K562 (cell line): ENCODE measurements at regions not wholly inside any gene's neighbourhood (a gene's known extent, or its start where the extent isn't known, plus 50 kb on each side); places are given as distances from the start of the nearest gene placed in this dataset.

Source experiments
- ATAC-seq: fragments of 200-7000 bp; cut with Tn5 transposase; 3 replicates; pipeline ENCODE4 v1.9.1; 2020; ENCODE audit warnings: moderate library complexity
- BruUV-seq: library from RNA; stranded (reverse); fragments of 400-500 nt; replicated peaks from 2 replicates; lab custom pipeline; 2021; lab: Mats Ljungman, UMichigan
- CTCF ChIA-PET: fragments of 300-600 bp; formaldehyde crosslinking; extraction: SDS; loops from one replicate; lab custom pipeline; 2021; ENCODE audit warnings: low intra/inter-chr PET ratio; lab: Yijun Ruan, JAX
- POLR2A ChIA-PET: fragments of 300-600, 350-650 bp; sonication (Branson Sonifier 250); formaldehyde crosslinking; extraction: SDS; loops from one replicate; lab custom pipeline; 2021; ENCODE audit warnings: antibody characterized with exemption, inconsistent platforms; lab: Yijun Ruan, JAX
- DNase-seq, 4 experiments: peaks; one replicate each; pipeline versions ENCODE4 v3.0.0 to v3.0.0-alpha.2; 2011 to 2018; ENCODE audit warnings: low spot score in 3 of 4, mixed read lengths in 3 of 4; ENCODE audit errors: extremely low read depth in 1 of 4
- FAIRE-seq: peaks from 2 replicates; lab custom pipeline; 2011; peaks lifted over from hg19 to GRCh38; lab: Jason Lieb, UNC
- H2AFZ ChIP-seq: 2 replicates; pipeline ENCODE4 v1.6.0; 2011; ENCODE audit warnings: low read depth, low read length, control low read depth, inconsistent platforms
- H3K27ac ChIP-seq: fragments of 200-600 bp; 3 replicates; pipeline ENCODE4 v1.8.0; 2011; ENCODE audit warnings: low read depth, mild to moderate bottlenecking, control low read depth, inconsistent platforms, low read length, moderate library complexity, mixed read lengths; ENCODE audit errors: extremely low read depth
- H3K27me3 ChIP-seq, 2 experiments: fragments of 300-600 bp in 1 of 2; 2 replicates in 1 of 2; 3 replicates in 1 of 2; pipeline versions ENCODE4 v1.6.0 to v1.8.0; 2011; ENCODE audit warnings: inconsistent platforms in 2 of 2, low read length in 2 of 2, mild to moderate bottlenecking in 1 of 2, mixed read lengths in 1 of 2, moderate library complexity in 1 of 2; ENCODE audit not compliant: control insufficient read depth in 2 of 2, insufficient read depth in 2 of 2
- H3K36me3 ChIP-seq: fragments of 300-600 bp; 3 replicates; pipeline ENCODE4 v1.8.0; 2011; ENCODE audit warnings: mild to moderate bottlenecking, low read length, inconsistent platforms; ENCODE audit not compliant: control insufficient read depth, insufficient read depth
- H3K4me1 ChIP-seq, 2 experiments: fragments of 200-600 bp in 1 of 2; replicated peaks in 1 of 2; 2 replicates in 1 of 2; 3 replicates in 1 of 2; pipeline versions ENCODE4 v1.5.1 to v1.8.0; 2011; ENCODE audit warnings: inconsistent platforms in 2 of 2, low read length in 2 of 2, mild to moderate bottlenecking in 1 of 2, mixed read lengths in 1 of 2, moderate library complexity in 1 of 2; ENCODE audit not compliant: control insufficient read depth in 2 of 2, insufficient read depth in 2 of 2
- H3K4me2 ChIP-seq: 2 replicates; pipeline ENCODE4 v1.6.1; 2011; ENCODE audit warnings: low read length, control low read depth, inconsistent platforms, mixed read lengths; ENCODE audit not compliant: insufficient read depth
- H3K4me3 ChIP-seq: fragments of 200-600 bp; sonication (generic), shearing (Covaris generic); 2 replicates; pipeline ENCODE4 v1.5.1; 2016; ENCODE audit warnings: control low read depth, inconsistent platforms
- H3K79me2 ChIP-seq: fragments of 200-600 bp; 3 replicates; pipeline ENCODE4 v1.8.0; 2011; ENCODE audit warnings: low read length, inconsistent platforms; ENCODE audit not compliant: control insufficient read depth, insufficient read depth
- H3K9ac ChIP-seq, 2 experiments: 2 replicates each; pipeline versions ENCODE4 v1.6.0 to v1.6.1; 2011; ENCODE audit warnings: low read depth in 2 of 2, low read length in 2 of 2, control low read depth in 1 of 2, inconsistent platforms in 1 of 2, mild to moderate bottlenecking in 1 of 2, mixed read lengths in 1 of 2; ENCODE audit not compliant: insufficient read depth in 1 of 2
- H3K9me1 ChIP-seq: one replicate; pipeline ENCODE4 v1.6.0; 2011; ENCODE audit warnings: inconsistent platforms, mild to moderate bottlenecking, low read length, moderate library complexity; ENCODE audit not compliant: control insufficient read depth, insufficient read depth
- H3K9me3 ChIP-seq: replicated peaks from 2 replicates; pipeline ENCODE4 v1.5.1; 2011; ENCODE audit warnings: low read depth, low read length, inconsistent platforms; ENCODE audit not compliant: control insufficient read depth, insufficient read depth
- H4K20me1 ChIP-seq: replicated peaks from 2 replicates; pipeline ENCODE4 v1.6.1; 2011; ENCODE audit warnings: low read length, inconsistent platforms, mixed read lengths; ENCODE audit not compliant: control insufficient read depth, insufficient read depth
- BCL6 ChIP-seq: fragments of 250-450 bp; sonication (Bioruptor Pico); IDR thresholded peaks from 2 replicates; pipeline ENCODE4 v1.4.0; 2020
- BMI1 ChIP-seq: fragments of 150-350 bp; IDR thresholded peaks from 2 replicates; pipeline ENCODE4 v1.6.1; 2014; ENCODE audit warnings: low read length
- CHD4 ChIP-seq: fragments of 200-600 bp; sonication (generic); IDR thresholded peaks from 3 replicates; pipeline ENCODE4 v1.6.1; 2012; ENCODE audit warnings: low read depth, mild to moderate bottlenecking, mixed read lengths, low read length, inconsistent platforms; ENCODE audit not compliant: insufficient read depth, insufficient replicate concordance, poor library complexity, severe bottlenecking
- DMBX1 ChIP-seq: fragments of 250-450 bp; sonication (Bioruptor Pico); IDR thresholded peaks from 2 replicates; pipeline ENCODE4 v1.8.0; 2022; ENCODE audit warnings: inconsistent platforms, mild to moderate bottlenecking, moderate library complexity, borderline replicate concordance
- MYC ChIP-seq, 2 experiments: fragments of 250-450 bp in 1 of 2; sonication (Bioruptor Pico) in 1 of 2; IDR thresholded peaks; 2 replicates each; pipeline versions ENCODE4 v1.5.1 to v1.6.1; 2012 to 2021; ENCODE audit warnings: low read depth in 2 of 2, borderline replicate concordance in 1 of 2, improper control_type of control experiment in 1 of 2, low read length in 1 of 2, mild to moderate bottlenecking in 1 of 2, moderate library complexity in 1 of 2
- PHTF2 ChIP-seq: fragments of 250-450 bp; sonication (Bioruptor Pico); IDR thresholded peaks from 2 replicates; pipeline ENCODE4 v1.5.0; 2021; ENCODE audit warnings: mild to moderate bottlenecking
- SMAD3 ChIP-seq: fragments of 450-650 bp; formaldehyde crosslinking; conservative IDR thresholded peaks from 2 replicates; pipeline ENCODE4 v1.4.0; 2020; ENCODE audit warnings: mild to moderate bottlenecking
- TAF9B ChIP-seq: fragments of 450-650 bp; IDR thresholded peaks from 2 replicates; pipeline ENCODE4 v1.6.1; 2018; ENCODE audit warnings: mild to moderate bottlenecking; ENCODE audit not compliant: partially characterized antibody
- TCF7 ChIP-seq: sonication (generic); IDR thresholded peaks from 2 replicates; pipeline ENCODE4 v1.6.1; 2016; ENCODE audit warnings: antibody characterized with exemption, borderline replicate concordance
- ZBTB7A ChIP-seq: IDR thresholded peaks from 2 replicates; pipeline ENCODE4 v1.6.1; 2011; ENCODE audit warnings: low read depth, mild to moderate bottlenecking, low read length, moderate library complexity, borderline replicate concordance; ENCODE audit not compliant: control insufficient read depth
- in situ Hi-C: fragments of 300-500 bp; cut with MboI; formaldehyde crosslinking; loops from 4 replicates; pipeline ENCODE4 v1.15.0; 2018; ENCODE audit warnings: inconsistent platforms, mixed read lengths
- intact Hi-C: fragments of 100-400 bp; cut with micrococcal nuclease; formaldehyde crosslinking; loops from 2 replicates; pipeline ENCODE4 v1.14.2; 2022
- TF ChIP-seq, protein P1 (sequence below): sonication (generic); formaldehyde crosslinking; IDR thresholded peaks from 2 replicates; pipeline ENCODE4 v1.8.0; 2023; ENCODE audit warnings: missing genetic modification reagents, mild to moderate bottlenecking, borderline replicate concordance
- TF ChIP-seq, protein P2 (sequence below): fragments of 250-450 bp; sonication (Bioruptor Pico); IDR thresholded peaks from 2 replicates; pipeline ENCODE4 v1.8.0; 2021; ENCODE audit warnings: borderline replicate concordance, mild to moderate bottlenecking, moderate library complexity; ENCODE audit not compliant: poor library complexity, severe bottlenecking
- TF ChIP-seq, protein P3 (sequence below): IDR thresholded peaks from 2 replicates; pipeline ENCODE4 v1.6.1; 2011; ENCODE audit warnings: borderline replicate concordance, low read depth, mild to moderate bottlenecking, moderate library complexity, low read length; ENCODE audit not compliant: insufficient read depth, poor library complexity, severe bottlenecking

DNA sequence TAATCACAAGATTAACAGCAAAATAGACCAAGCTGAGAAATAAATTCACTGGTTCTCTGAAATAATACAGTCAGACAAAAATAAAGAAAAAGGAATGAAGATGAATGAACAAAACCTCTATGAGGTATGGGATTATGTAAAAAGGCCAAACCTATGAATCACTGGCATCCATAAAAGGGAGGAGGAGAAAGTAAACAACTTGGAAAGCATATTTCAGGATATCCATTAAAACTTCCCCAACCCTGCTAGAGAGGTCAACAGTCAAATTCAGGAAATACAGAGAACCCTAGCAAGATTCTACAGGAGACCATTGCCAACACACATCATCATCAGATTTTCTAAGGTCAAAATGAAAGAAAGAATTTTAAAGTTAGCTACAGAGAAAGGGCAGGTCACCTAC, 649.7 kb upstream of the CBLB start:
- Histone ChIP-seq H3K4me2 (no peak overlapping the region), H3K27ac (no peak overlapping the region), H4K20me1 (no peaks in the 10 kb centered on the region), H3K36me3 (no peaks in the 10 kb centered on the region), H3K9me1 (no peaks in the 10 kb centered on the region), H3K9ac (no peak overlapping the region), H3K79me2 (no peaks in the 10 kb centered on the region), H3K9me3 (no peaks in the 10 kb centered on the region), H3K4me3 (no peak overlapping the region), H2AFZ (no peak overlapping the region), H3K4me1 (no peaks in the 10 kb centered on the region), H3K27me3 (no peaks in the 10 kb centered on the region)
- in situ Hi-C loops: no loop called here
- no TSS peak for BruUV-seq
- ChIA-PET CTCF (no interaction called here), POLR2A (no interaction called here)
- intact Hi-C loops: no loop called here
- FAIRE-seq (no peak), DNase-seq (no peak), ATAC-seq (no peak)
- TF ChIP-seq DMBX1 (CRISPR knock-in tag) (no peak), BMI1 (no peak), SMAD3 (no peak), PHTF2 (no peak), CHD4 (no peak), ZBTB7A (no peak), BCL6 (CRISPR knock-in tag) (no peak), MYC (IDR thresholded peaks at IDR 0.05; ENCODE audit: low read depth, low read length) (no peak), MYC (CRISPR knock-in tag; IDR thresholded peaks at IDR 0.05; ENCODE audit: borderline replicate concordance, low read depth) (no peak), TAF9B (no peak), TCF7 (no peak)
- TF ChIP-seq, protein P1, sequence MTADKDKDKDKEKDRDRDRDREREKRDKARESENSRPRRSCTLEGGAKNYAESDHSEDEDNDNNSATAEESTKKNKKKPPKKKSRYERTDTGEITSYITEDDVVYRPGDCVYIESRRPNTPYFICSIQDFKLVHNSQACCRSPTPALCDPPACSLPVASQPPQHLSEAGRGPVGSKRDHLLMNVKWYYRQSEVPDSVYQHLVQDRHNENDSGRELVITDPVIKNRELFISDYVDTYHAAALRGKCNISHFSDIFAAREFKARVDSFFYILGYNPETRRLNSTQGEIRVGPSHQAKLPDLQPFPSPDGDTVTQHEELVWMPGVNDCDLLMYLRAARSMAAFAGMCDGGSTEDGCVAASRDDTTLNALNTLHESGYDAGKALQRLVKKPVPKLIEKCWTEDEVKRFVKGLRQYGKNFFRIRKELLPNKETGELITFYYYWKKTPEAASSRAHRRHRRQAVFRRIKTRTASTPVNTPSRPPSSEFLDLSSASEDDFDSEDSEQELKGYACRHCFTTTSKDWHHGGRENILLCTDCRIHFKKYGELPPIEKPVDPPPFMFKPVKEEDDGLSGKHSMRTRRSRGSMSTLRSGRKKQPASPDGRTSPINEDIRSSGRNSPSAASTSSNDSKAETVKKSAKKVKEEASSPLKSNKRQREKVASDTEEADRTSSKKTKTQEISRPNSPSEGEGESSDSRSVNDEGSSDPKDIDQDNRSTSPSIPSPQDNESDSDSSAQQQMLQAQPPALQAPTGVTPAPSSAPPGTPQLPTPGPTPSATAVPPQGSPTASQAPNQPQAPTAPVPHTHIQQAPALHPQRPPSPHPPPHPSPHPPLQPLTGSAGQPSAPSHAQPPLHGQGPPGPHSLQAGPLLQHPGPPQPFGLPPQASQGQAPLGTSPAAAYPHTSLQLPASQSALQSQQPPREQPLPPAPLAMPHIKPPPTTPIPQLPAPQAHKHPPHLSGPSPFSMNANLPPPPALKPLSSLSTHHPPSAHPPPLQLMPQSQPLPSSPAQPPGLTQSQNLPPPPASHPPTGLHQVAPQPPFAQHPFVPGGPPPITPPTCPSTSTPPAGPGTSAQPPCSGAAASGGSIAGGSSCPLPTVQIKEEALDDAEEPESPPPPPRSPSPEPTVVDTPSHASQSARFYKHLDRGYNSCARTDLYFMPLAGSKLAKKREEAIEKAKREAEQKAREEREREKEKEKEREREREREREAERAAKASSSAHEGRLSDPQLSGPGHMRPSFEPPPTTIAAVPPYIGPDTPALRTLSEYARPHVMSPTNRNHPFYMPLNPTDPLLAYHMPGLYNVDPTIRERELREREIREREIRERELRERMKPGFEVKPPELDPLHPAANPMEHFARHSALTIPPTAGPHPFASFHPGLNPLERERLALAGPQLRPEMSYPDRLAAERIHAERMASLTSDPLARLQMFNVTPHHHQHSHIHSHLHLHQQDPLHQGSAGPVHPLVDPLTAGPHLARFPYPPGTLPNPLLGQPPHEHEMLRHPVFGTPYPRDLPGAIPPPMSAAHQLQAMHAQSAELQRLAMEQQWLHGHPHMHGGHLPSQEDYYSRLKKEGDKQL (CRISPR knock-in tag): no peak
- TF ChIP-seq, protein P2, sequence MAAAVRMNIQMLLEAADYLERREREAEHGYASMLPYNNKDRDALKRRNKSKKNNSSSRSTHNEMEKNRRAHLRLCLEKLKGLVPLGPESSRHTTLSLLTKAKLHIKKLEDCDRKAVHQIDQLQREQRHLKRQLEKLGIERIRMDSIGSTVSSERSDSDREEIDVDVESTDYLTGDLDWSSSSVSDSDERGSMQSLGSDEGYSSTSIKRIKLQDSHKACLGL: no peak
- TF ChIP-seq, protein P3, sequence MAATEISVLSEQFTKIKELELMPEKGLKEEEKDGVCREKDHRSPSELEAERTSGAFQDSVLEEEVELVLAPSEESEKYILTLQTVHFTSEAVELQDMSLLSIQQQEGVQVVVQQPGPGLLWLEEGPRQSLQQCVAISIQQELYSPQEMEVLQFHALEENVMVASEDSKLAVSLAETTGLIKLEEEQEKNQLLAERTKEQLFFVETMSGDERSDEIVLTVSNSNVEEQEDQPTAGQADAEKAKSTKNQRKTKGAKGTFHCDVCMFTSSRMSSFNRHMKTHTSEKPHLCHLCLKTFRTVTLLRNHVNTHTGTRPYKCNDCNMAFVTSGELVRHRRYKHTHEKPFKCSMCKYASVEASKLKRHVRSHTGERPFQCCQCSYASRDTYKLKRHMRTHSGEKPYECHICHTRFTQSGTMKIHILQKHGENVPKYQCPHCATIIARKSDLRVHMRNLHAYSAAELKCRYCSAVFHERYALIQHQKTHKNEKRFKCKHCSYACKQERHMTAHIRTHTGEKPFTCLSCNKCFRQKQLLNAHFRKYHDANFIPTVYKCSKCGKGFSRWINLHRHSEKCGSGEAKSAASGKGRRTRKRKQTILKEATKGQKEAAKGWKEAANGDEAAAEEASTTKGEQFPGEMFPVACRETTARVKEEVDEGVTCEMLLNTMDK: no peak
